ENCODE measurements at regions not wholly inside any gene's neighbourhood (a gene's known extent, or its start where the extent isn't known, plus 50 kb on each side); places are given as distances from the start of the nearest gene placed in this dataset.

- DNase-seq (ENCODE audit: low read depth in 2 of 3, low spot score in 2 of 3), result no peak
Measured at GRCh38 chr2:134072341-134072740, 181.5 kb upstream of the MGAT5 start.

GRCh38 chr2:134073023-134073422, 180.8 kb upstream of the MGAT5 start:
- DNase-seq (ENCODE audit: low read depth in 2 of 3, low spot score in 2 of 3), result no peak

GRCh38 chr2:134074619-134075018, 179.3 kb upstream of the MGAT5 start:
- no peak for DNase-seq (ENCODE audit: low read depth in 2 of 3, low spot score in 2 of 3)

- no peak for DNase-seq (ENCODE audit: low read depth in 2 of 3, low spot score in 2 of 3)
Measured at GRCh38 chr2:134075204-134075603, 178.7 kb upstream of the MGAT5 start.

GRCh38 chr2:134078354-134078753, 175.5 kb upstream of the MGAT5 start:
- DNase-seq (ENCODE audit: low read depth in 2 of 3, low spot score in 2 of 3), result no peak

- no peak for DNase-seq (ENCODE audit: low read depth in 2 of 3, low spot score in 2 of 3)
Measured at GRCh38 chr2:134079373-134079772, 174.5 kb upstream of the MGAT5 start.

- no peak for DNase-seq (ENCODE audit: low read depth in 2 of 3, low spot score in 2 of 3)
Measured at GRCh38 chr2:134080386-134081089, 173.3 kb upstream of the MGAT5 start.

GRCh38 chr2:134081238-134081938, 172.5 kb upstream of the MGAT5 start:
- no peak for DNase-seq (ENCODE audit: low read depth in 2 of 3, low spot score in 2 of 3)

- DNase-seq (ENCODE audit: low read depth in 2 of 3, low spot score in 2 of 3), result no peak
Measured at GRCh38 chr2:134083548-134083947, 170.3 kb upstream of the MGAT5 start.

GRCh38 chr2:134086594-134087219, 167.2 kb upstream of the MGAT5 start:
- no peak for DNase-seq (ENCODE audit: low read depth in 2 of 3, low spot score in 2 of 3)

- no peak for DNase-seq (ENCODE audit: low read depth in 2 of 3, low spot score in 2 of 3)
Measured at GRCh38 chr2:134087371-134087921, 166.4 kb upstream of the MGAT5 start.

GRCh38 chr2:134089454-134089853, 164.4 kb upstream of the MGAT5 start:
- DNase-seq (ENCODE audit: low read depth in 2 of 3, low spot score in 2 of 3), result no peak

GRCh38 chr2:134097740-134098139, 156.1 kb upstream of the MGAT5 start:
- DNase-seq (ENCODE audit: low read depth in 2 of 3, low spot score in 2 of 3), result no peak

GRCh38 chr2:134098321-134098720, 155.6 kb upstream of the MGAT5 start:
- DNase-seq (ENCODE audit: low read depth in 2 of 3, low spot score in 2 of 3), result no peak

GRCh38 chr2:134099273-134099672, 154.6 kb upstream of the MGAT5 start:
- no peak for DNase-seq (ENCODE audit: low read depth in 2 of 3, low spot score in 2 of 3)

- no peak for DNase-seq (ENCODE audit: low read depth in 2 of 3, low spot score in 2 of 3)
Measured at GRCh38 chr2:134103196-134103595, 150.7 kb upstream of the MGAT5 start.

- DNase-seq (ENCODE audit: low read depth in 2 of 3, low spot score in 2 of 3), result no peak
Measured at GRCh38 chr2:134104754-134105153, 149.1 kb upstream of the MGAT5 start.

- DNase-seq (ENCODE audit: low read depth in 2 of 3, low spot score in 2 of 3), result no peak
Measured at GRCh38 chr2:134107402-134107801, 146.5 kb upstream of the MGAT5 start.

- no peak for DNase-seq (ENCODE audit: low read depth in 2 of 3, low spot score in 2 of 3)
Measured at GRCh38 chr2:134108113-134108512, 145.8 kb upstream of the MGAT5 start.

GRCh38 chr2:134109246-134109645, 144.6 kb upstream of the MGAT5 start:
- DNase-seq (ENCODE audit: low read depth in 2 of 3, low spot score in 2 of 3), result no peak

- DNase-seq (ENCODE audit: low read depth in 2 of 3, low spot score in 2 of 3), result no peak
Measured at GRCh38 chr2:134109725-134110124, 144.1 kb upstream of the MGAT5 start.

- DNase-seq (ENCODE audit: low read depth in 2 of 3, low spot score in 2 of 3), result no peak
Measured at GRCh38 chr2:134110532-134110931, 143.3 kb upstream of the MGAT5 start.
